ENCODE measurements at regions not wholly inside any gene's neighbourhood (a gene's known extent, or its start where the extent isn't known, plus 50 kb on each side); places are given as distances from the start of the nearest gene placed in this dataset.

- no peak for DNase-seq (ENCODE audit: low spot score)
- in situ Hi-C loops (cut with MboI; ENCODE audit: low sequenced_read_pairs, unreplicated experiment): no loop called here
- TF ChIP-seq CTCF (IDR thresholded peaks at IDR 0.05; ENCODE audit: borderline replicate concordance, control extremely low read depth, extremely low read depth, insufficient read depth, missing control alignments): no peak
Observed at GRCh38 chr2:196256585-196256984, 85.2 kb upstream of the STK17B start.

- TF ChIP-seq CTCF (IDR thresholded peaks at IDR 0.05; ENCODE audit: borderline replicate concordance, control extremely low read depth, extremely low read depth, insufficient read depth, missing control alignments): no peak
- in situ Hi-C loops (cut with MboI; ENCODE audit: low sequenced_read_pairs, unreplicated experiment): no loop called here
- DNase-seq (ENCODE audit: low spot score): no peak
Observed at GRCh38 chr2:196257086-196257485, 85.7 kb upstream of the STK17B start.

DNA sequence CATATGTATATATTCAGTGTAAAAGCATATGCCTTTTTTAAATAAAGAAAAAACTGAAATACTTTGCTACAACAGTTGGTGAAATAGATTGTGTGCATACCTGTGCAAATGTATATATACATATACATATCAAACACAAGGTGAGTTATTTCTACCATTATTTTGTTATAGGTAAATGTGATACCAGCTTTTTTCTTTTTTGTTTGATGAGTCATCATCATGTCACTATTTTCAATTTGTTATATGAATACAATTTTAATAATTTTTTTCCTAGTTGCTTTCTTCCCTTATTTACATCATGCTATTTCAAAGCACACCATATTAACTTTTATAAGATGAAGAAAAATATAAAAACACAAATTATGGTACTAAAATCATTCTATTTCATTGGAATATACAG, 87.0 kb upstream of the STK17B start:
- in situ Hi-C loops (cut with MboI; ENCODE audit: low sequenced_read_pairs, unreplicated experiment): no loop called here
- no peak for TF ChIP-seq CTCF (IDR thresholded peaks at IDR 0.05; ENCODE audit: borderline replicate concordance, control extremely low read depth, extremely low read depth, insufficient read depth, missing control alignments)
- DNase-seq (ENCODE audit: low spot score): no peak

- in situ Hi-C loops (cut with MboI; ENCODE audit: low sequenced_read_pairs, unreplicated experiment): no loop called here
- DNase-seq (ENCODE audit: low spot score): no peak
Observed at GRCh38 chr2:196259507-196260481, 88.4 kb upstream of the STK17B start.

DNA sequence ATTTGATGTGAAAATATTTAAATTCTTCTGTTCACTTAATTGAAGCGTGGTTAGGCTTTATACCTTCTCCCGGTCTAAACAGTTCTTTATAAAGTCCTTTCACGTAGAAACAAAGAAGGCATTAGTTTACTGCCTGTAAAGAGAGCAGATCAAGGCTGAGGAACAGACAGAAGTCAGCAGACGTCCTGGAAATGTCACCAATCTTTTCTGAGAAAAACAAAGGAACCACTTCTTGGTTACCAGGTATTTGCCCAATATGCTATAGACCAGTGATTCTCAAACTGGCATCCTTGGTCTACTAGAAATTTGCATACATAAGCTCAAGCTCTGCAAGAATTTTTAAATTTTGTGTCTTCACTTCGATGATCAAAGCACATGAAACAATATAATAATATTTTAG, 89.2 kb upstream of the STK17B start:
- DNase-seq (ENCODE audit: low spot score): no peak
- no peak for TF ChIP-seq CTCF (IDR thresholded peaks at IDR 0.05; ENCODE audit: borderline replicate concordance, control extremely low read depth, extremely low read depth, insufficient read depth, missing control alignments)
- in situ Hi-C loops (cut with MboI; ENCODE audit: low sequenced_read_pairs, unreplicated experiment): no loop called here

More at GRCh38 chr2:196259507-196260481, 88.4 kb upstream of the STK17B start:
- TF ChIP-seq CTCF (IDR thresholded peaks at IDR 0.05; ENCODE audit: borderline replicate concordance, control extremely low read depth, extremely low read depth, insufficient read depth, missing control alignments): no peak

DNA sequence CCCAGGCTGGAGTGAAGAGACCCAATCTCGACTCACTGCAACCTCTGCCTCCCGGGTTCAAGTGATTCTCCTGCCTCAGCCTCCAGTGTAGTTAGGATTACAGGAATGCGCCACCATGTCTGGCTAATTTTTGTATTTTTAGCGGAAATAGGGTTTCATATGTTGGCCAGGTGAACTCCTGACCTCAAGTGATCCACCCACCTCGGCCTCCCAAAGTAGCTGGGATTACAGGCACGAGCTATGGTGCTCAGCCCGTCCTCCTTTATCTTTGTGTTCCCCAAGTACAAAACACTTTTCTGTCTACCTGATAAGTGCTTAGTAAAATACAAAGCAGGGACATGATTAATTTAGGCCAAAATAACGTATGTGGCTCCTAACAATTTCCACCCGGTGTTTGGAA, 91.2 kb upstream of the STK17B start:
- in situ Hi-C loops (cut with MboI; ENCODE audit: low sequenced_read_pairs, unreplicated experiment): no loop called here
- no peak for TF ChIP-seq CTCF (IDR thresholded peaks at IDR 0.05; ENCODE audit: borderline replicate concordance, control extremely low read depth, extremely low read depth, insufficient read depth, missing control alignments)
- no peak for DNase-seq (ENCODE audit: low spot score)

Data from GM13976 (cell line).